Hematopoietic multipotent progenitor cell treated with erythropoietin and hydrocortisone succinate and interleukin-3 and kit ligand, for 4 days (in vitro differentiated cells): ENCODE measurements at regions not wholly inside any gene's neighbourhood (a gene's known extent, or its start where the extent isn't known, plus 50 kb on each side); places are given as distances from the start of the nearest gene placed in this dataset.
"Not testable (repeated sequence)": the region's sequence is repeated elsewhere in the genome, so short reads cannot be mapped to it uniquely, and the experiment has no call there.

Experiments used
- DNase-seq: peaks from one replicate; pipeline ENCODE4 v3.0.0-alpha.2; 2015

DNA sequence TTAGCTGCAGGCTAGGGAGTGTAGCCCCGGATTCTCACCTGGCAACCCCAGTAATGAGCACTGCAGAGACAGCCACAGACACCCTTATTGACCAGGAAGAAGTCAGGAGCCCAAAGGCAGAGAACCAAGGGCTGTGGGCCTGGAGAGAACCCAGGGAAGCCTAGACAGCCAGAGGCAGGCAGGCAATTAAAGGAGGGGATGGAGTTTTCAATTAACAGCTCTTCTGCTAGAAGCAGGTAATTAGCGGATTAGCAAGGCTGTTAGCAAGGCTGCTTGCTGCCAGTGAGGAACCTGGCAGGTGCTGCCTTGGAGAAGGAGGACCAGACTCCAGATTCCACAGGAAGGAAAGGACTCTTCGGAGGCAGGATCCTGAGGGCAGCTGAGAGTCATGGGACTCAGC lies 176.1 kb downstream of the TRIM43 start:
- not testable (repeated sequence) for DNase-seq

DNA sequence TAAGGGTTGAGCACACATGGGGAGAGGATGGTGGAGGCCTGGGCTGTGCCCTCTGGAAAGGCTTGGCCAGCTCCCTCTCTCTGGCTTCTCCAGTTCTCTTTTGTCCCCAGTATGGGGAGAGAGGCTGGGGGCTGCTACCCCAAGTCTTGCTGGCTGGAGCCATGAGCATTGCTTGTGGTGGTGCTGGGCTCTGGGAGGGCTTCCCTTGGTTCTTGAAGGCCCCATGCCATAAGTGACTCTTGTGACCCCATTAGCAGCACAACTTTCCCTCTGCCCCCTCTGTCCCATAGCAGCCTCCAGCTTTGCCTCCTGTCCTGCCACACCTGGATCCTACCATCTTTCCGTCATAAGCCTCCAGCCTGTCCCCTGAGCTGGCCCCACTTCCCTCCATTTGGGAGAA lies 177.5 kb downstream of the TRIM43 start:
- not testable (repeated sequence) for DNase-seq

- DNase-seq, result not testable (repeated sequence)
Measured at GRCh38 chr2:95770726-95771125, 178.9 kb downstream of the TRIM43 start.

DNA sequence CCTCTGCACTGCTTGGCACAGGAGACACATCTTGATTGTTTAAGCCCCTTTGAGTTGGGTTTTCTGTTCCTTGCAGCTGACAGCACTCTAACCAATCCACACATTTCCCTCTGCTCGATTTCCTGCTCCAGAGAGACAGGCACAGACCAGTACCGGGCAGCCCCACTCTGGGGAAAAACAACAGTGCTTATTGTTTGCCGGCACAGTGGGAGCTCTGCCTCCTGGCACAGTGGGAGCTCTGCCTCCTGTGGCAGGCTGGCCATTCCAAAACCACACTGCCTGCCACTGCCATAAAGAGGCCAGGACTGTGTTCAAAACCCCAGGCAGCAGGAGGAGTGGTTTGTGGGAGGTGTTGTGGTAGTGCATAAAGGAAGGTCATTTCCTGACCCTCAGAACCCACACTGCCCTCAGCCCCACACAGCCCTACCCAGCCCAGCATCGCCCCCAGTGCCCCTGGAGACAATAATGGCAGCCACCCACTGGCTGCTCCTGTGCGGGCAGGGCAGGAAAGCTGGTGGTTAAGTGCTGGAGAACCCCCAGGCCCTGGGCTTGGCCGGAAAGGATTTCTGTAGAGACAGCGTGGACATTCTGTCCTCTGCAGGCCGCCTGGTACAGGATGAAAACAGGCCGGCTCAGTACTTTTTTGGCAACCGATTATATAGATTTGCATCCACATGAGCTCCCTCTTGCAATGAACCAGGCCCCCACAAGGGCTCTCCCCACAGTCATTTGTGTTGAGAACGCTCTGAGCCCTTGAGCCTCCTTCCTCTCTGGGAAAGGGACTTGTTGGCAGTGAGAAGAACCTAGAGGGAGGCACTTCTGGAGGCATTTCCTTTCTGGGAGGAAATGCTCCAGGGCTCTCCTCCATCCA lies 182.8 kb downstream of the TRIM43 start:
- DNase-seq, result not testable (repeated sequence)

DNA sequence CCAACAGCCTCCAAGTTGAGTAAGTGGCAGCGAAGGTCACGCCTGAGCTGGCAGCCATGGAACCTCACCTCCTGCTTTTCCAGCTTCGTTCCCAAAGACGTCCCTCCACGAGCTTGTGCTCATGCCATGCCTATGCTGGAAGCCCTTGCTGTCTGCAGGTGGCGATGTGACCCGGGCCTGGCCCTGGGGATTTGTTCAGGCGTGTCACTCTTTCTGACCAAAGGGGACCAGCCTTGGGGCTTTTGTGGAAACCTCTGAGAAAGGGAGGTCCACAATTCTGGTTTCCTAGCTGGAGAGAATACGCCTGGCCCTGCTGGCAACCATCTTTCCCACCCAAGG lies 183.4 kb downstream of the TRIM43 start:
- DNase-seq, result not testable (repeated sequence)
